Karpas-422 (cell line): ENCODE measurements at regions not wholly inside any gene's neighbourhood (a gene's known extent, or its start where the extent isn't known, plus 50 kb on each side); places are given as distances from the start of the nearest gene placed in this dataset.
A peak's percentile ranks its signal among the peaks of the same experiment; 100 is the strongest.

Source experiments
- DNase-seq: peaks from one replicate; pipeline ENCODE4 v3.0.0-alpha.2; 2015
- H2AFZ ChIP-seq: fragments of 200-600 bp; sonication (generic); 2 replicates; pipeline ENCODE4 v1.6.1; 2014; ENCODE audit warnings: antibody characterized with exemption, low read length, mixed read lengths
- H3K27ac ChIP-seq: fragments of 200-600 bp; sonication (generic); 2 replicates; pipeline ENCODE4 v1.5.1; 2014; ENCODE audit warnings: mild to moderate bottlenecking, low read length, moderate library complexity
- H3K27me3 ChIP-seq: fragments of 200-600 bp; sonication (generic); 2 replicates; pipeline ENCODE4 v1.6.1; 2014; ENCODE audit warnings: low read length, mixed read lengths
- H3K36me3 ChIP-seq: fragments of 200-600 bp; sonication (generic); 2 replicates; pipeline ENCODE4 v1.6.1; 2014; ENCODE audit warnings: low read length, mixed read lengths; ENCODE audit not compliant: insufficient read depth
- H3K4me1 ChIP-seq: fragments of 200-600 bp; sonication (generic); 2 replicates; pipeline ENCODE4 v1.6.1; 2014; ENCODE audit warnings: mild to moderate bottlenecking, low read length, mixed read lengths
- H3K4me2 ChIP-seq: fragments of 200-600 bp; sonication (generic); 2 replicates; pipeline ENCODE4 v1.6.1; 2014; ENCODE audit warnings: low read length, low read depth, mild to moderate bottlenecking; ENCODE audit not compliant: poor library complexity, severe bottlenecking
- H3K4me3 ChIP-seq: fragments of 200-600 bp; sonication (generic); 2 replicates; pipeline ENCODE4 v1.5.1; 2014; ENCODE audit warnings: mild to moderate bottlenecking, antibody characterized with exemption, low read length, mixed read lengths
- H3K79me2 ChIP-seq: fragments of 200-600 bp; sonication (generic); 2 replicates; pipeline ENCODE4 v1.6.1; 2014; ENCODE audit warnings: mild to moderate bottlenecking, low read length, mixed read lengths
- H3K9ac ChIP-seq: fragments of 200-600 bp; sonication (generic); 2 replicates; pipeline ENCODE4 v1.6.0; 2014; ENCODE audit warnings: low read length
- H3K9me2 ChIP-seq: fragments of 200-600 bp; sonication (generic), shearing (Covaris generic); replicated peaks from 2 replicates; pipeline ENCODE4 v1.6.0; 2014; ENCODE audit warnings: mild to moderate bottlenecking, low read length, moderate library complexity; ENCODE audit not compliant: insufficient read depth
- H3K9me3 ChIP-seq: fragments of 300-700, 200-600 bp; sonication (generic); 2 replicates; pipeline ENCODE4 v1.6.1; 2014; ENCODE audit warnings: low read length, mixed read lengths
- H4K20me1 ChIP-seq: fragments of 200-600 bp; sonication (generic); 2 replicates; pipeline ENCODE4 v1.6.1; 2014; ENCODE audit warnings: mild to moderate bottlenecking, antibody characterized with exemption, low read length, low read depth; ENCODE audit not compliant: insufficient read depth

DNA sequence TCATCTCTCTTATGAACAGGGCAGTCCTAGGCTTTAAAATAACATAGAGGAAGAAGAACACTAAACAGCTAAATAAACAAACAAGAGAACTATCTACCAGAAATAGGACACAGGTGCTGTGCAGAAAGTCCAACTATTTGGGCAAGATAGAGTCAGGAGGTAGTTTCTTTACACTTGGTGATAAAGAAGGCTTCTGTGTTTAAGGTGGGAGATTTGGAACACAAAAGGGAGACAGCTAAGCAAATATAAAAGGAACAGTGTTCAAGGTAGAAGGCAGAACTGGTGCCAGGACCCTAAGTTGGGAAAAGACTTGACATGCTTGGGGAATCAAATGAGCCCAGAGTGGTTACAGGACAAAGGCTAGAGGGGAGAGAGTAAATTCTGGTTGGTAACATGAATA is 110.5 kb downstream of the MANEA start:
- Histone ChIP-seq H3K27ac (no peak overlapping the region), H3K4me2 (no peak overlapping the region), H2AFZ (no peak overlapping the region), H3K36me3 (no peaks in the 10 kb centered on the region), H3K4me1 (peaks cover 6% of the 10 kb centered on the region), H4K20me1 (no peaks in the 10 kb centered on the region), H3K27me3 (no peaks in the 10 kb centered on the region), H3K4me3 (no peak overlapping the region), H3K9me2 (no peaks in the 10 kb centered on the region), H3K9ac (no peak overlapping the region), H3K79me2 (no peaks in the 10 kb centered on the region), H3K9me3 (no peaks in the 10 kb centered on the region)
- DNase-seq: no peak

DNA sequence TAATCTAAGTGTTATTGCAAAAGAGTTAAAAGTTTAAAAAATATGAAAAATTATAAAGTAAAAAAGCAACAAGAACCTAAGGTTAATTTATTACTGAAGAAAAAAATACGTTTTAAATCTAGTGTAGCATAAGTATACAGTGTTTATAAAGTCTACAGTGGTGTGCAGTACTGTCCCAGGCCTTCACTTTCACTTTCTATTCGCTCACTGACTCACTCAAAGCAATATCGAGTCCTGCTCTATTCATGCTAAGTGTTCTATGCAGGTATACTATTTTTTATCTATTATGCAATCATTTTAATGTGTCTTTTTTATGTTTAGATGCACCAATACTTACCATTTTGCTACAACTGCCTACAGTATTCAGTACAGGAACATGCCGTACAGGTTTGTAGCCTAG is 113.0 kb downstream of the MANEA start:
- Histone ChIP-seq H2AFZ (peak overlapping the region; percentile 63), H3K9ac (peak overlapping the region; percentile 42), H3K4me2 (peak overlapping the region; percentile 61), H3K27me3 (no peaks in the 10 kb centered on the region), H3K36me3 (no peaks in the 10 kb centered on the region), H4K20me1 (no peaks in the 10 kb centered on the region), H3K4me3 (peak overlapping the region; percentile 55), H3K27ac (no peak overlapping the region), H3K9me2 (no peaks in the 10 kb centered on the region), H3K79me2 (no peaks in the 10 kb centered on the region), H3K4me1 (peaks cover 6% of the 10 kb centered on the region), H3K9me3 (no peaks in the 10 kb centered on the region)
- DNase-seq: peak; percentile 57

DNA sequence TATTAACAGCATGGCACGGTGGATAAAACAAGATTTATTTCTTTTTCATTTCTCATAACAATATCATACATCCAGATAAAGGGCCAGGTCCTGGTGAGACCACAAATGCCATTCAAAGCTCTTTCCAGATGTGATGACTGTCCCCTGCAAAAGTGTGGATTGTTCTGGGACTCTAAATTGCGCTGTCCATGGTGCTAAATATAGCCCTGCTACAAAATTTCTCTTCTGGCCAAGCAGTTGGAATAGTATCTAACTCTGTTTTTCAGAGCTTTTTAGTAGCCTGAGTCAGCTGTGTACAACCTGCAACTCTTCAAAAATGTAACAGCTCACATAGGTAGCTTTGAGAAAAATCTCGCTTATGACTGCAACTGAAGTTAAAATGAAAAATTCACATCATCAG is 115.8 kb downstream of the MANEA start:
- Histone ChIP-seq H3K36me3 (no peaks in the 10 kb centered on the region), H3K79me2 (no peaks in the 10 kb centered on the region), H3K9ac (no peak overlapping the region), H3K27ac (no peak overlapping the region), H3K4me2 (no peak overlapping the region), H3K27me3 (no peaks in the 10 kb centered on the region), H4K20me1 (no peaks in the 10 kb centered on the region), H3K4me1 (peaks cover 6% of the 10 kb centered on the region), H2AFZ (no peak overlapping the region), H3K9me2 (no peaks in the 10 kb centered on the region), H3K4me3 (no peak overlapping the region), H3K9me3 (no peaks in the 10 kb centered on the region)
- DNase-seq: peak; percentile 46

DNA sequence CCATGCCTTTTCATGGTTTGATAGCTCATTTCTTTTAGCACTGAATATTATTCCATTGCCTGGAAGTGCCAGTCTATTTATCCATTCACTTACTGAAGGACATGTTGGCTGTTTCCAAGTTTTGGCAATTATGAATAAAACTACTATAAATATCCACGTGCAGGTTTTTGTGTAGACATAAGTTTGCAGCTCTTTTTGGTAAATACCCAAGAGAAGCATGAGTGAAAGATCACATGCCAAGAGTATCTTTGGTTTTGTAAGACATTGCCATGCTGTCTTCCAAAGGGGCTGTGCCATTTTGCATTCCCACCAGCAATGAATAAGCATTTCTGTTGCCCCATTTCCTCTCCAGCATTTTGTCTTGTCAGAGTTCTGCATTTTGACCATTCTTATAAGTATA is 120.9 kb downstream of the MANEA start:
- H3K4me1 ChIP-seq: no peaks in the 10 kb centered on the region
- no peaks in the 10 kb centered on the region for H3K9me3 ChIP-seq
- no peaks in the 10 kb centered on the region for H3K36me3 ChIP-seq
- DNase-seq: no peak
- H3K27ac ChIP-seq: no peak overlapping the region
- H3K79me2 ChIP-seq: no peaks in the 10 kb centered on the region
- H3K27me3 ChIP-seq: no peaks in the 10 kb centered on the region
- H3K4me3 ChIP-seq: no peak overlapping the region
- H3K4me2 ChIP-seq: no peak overlapping the region
- H2AFZ ChIP-seq: no peak overlapping the region
- H3K9me2 ChIP-seq: no peaks in the 10 kb centered on the region
- H3K9ac ChIP-seq: no peak overlapping the region
- no peaks in the 10 kb centered on the region for H4K20me1 ChIP-seq

DNA sequence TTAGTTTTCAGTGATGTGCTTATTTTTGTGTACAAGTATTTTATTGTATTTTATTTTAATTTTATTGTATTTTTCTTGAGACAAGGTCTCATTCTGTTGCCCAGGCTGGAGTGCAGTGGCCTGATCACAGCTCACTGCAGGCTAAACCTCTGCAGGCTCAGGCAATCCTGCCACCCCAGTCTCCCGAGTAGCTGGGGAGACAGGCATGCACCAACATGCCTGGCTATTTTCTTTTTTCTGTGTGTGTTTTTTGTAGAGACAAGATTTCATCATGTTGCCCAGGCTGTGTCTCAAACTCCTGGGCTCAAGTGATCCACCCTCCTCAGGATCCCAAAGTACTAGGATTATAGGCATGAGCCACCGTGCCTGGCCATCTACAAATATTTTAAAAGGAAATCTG is 146.3 kb downstream of the MANEA start:
- no peaks in the 10 kb centered on the region for H3K27me3 ChIP-seq
- H4K20me1 ChIP-seq: no peaks in the 10 kb centered on the region
- H3K4me2 ChIP-seq: no peak overlapping the region
- no peak for DNase-seq
- H3K9ac ChIP-seq: no peak overlapping the region
- no peaks in the 10 kb centered on the region for H3K9me3 ChIP-seq
- no peak overlapping the region for H3K27ac ChIP-seq
- H3K36me3 ChIP-seq: no peaks in the 10 kb centered on the region
- no peaks in the 10 kb centered on the region for H3K79me2 ChIP-seq
- no peaks in the 10 kb centered on the region for H3K9me2 ChIP-seq
- H3K4me1 ChIP-seq: no peaks in the 10 kb centered on the region
- H3K4me3 ChIP-seq: no peak overlapping the region
- H2AFZ ChIP-seq: no peak overlapping the region

DNA sequence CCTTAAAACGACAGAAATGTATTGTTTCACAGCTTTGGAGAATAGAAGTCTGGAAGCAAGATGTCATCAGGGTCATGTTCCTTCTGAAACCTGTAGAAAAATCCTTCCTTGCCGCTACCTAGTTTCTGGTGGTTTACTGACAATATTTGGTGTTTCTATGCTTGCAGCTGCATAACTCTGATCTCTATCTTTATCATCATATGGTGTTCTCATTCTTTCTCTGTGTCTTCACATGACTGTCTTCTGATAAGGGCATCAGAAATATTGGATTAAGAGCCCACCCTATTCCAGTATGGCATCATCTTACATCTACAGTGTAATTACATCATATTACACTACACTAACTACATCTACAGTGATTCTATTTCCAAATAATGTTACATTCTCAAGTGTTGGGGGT is 148.0 kb downstream of the MANEA start:
- H4K20me1 ChIP-seq: no peaks in the 10 kb centered on the region
- no peaks in the 10 kb centered on the region for H3K36me3 ChIP-seq
- H3K27ac ChIP-seq: no peak overlapping the region
- H3K4me1 ChIP-seq: no peaks in the 10 kb centered on the region
- H3K9me2 ChIP-seq: no peaks in the 10 kb centered on the region
- no peaks in the 10 kb centered on the region for H3K79me2 ChIP-seq
- H3K4me2 ChIP-seq: no peak overlapping the region
- H3K9me3 ChIP-seq: no peaks in the 10 kb centered on the region
- H3K4me3 ChIP-seq: no peak overlapping the region
- no peaks in the 10 kb centered on the region for H3K27me3 ChIP-seq
- no peak for DNase-seq
- no peak overlapping the region for H2AFZ ChIP-seq
- no peak overlapping the region for H3K9ac ChIP-seq

DNA sequence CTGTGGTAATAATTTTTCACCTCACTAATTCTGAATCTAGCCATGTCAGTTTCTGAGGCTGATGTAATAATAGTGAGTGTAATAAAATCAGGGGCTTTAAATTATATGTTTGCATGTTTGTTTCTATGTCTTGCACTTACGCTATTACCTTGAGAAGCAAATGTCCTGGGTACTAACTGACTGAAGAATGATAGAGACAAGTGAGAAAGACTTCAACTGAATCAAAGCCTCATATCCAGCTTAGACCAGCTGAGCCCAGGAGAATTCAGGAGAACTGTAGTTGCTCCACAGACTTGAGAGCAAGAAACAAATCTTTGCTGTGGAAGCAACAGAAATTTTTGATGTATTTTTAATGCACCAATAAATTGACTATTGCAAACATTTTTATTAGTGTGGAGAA is 162.8 kb downstream of the MANEA start:
- no peak overlapping the region for H3K9ac ChIP-seq
- no peaks in the 10 kb centered on the region for H3K27me3 ChIP-seq
- H3K9me3 ChIP-seq: no peaks in the 10 kb centered on the region
- H3K36me3 ChIP-seq: no peaks in the 10 kb centered on the region
- H3K4me1 ChIP-seq: no peaks in the 10 kb centered on the region
- no peaks in the 10 kb centered on the region; the same call in 1 of the 2 replicates for H3K9me2 ChIP-seq
- H3K4me3 ChIP-seq: no peak overlapping the region
- no peak overlapping the region for H3K4me2 ChIP-seq
- DNase-seq: no peak
- no peaks in the 10 kb centered on the region for H3K79me2 ChIP-seq
- H4K20me1 ChIP-seq: no peaks in the 10 kb centered on the region
- no peak overlapping the region for H3K27ac ChIP-seq
- H2AFZ ChIP-seq: no peak overlapping the region

DNA sequence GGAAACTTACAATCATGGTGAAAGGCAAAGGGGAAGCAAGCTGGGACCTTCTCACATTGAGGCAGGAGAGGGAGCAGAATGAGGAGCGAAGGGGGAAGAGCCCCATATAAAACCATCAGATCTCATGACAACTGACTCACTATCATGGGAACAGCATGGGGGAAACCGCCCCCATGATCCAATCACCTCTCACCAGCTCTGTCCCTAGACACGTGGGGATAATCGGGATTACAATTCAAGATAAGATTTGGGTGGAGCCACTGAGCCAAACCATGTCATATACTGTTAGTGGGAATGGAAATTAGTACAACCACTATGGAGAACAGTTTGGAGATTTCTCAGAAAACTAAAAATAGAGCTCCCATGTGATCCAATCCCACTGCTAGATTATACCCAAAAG is 163.7 kb downstream of the MANEA start:
- Histone ChIP-seq H3K4me1 (no peaks in the 10 kb centered on the region), H3K4me2 (no peak overlapping the region), H3K27me3 (no peaks in the 10 kb centered on the region), H2AFZ (no peak overlapping the region), H3K4me3 (no peak overlapping the region), H3K9me3 (no peaks in the 10 kb centered on the region), H3K79me2 (no peaks in the 10 kb centered on the region), H4K20me1 (no peaks in the 10 kb centered on the region), H3K9ac (no peak overlapping the region), H3K27ac (no peak overlapping the region), H3K36me3 (no peaks in the 10 kb centered on the region), H3K9me2 (no peaks in the 10 kb centered on the region; the same call in 1 of the 2 replicates)
- no peak for DNase-seq

DNA sequence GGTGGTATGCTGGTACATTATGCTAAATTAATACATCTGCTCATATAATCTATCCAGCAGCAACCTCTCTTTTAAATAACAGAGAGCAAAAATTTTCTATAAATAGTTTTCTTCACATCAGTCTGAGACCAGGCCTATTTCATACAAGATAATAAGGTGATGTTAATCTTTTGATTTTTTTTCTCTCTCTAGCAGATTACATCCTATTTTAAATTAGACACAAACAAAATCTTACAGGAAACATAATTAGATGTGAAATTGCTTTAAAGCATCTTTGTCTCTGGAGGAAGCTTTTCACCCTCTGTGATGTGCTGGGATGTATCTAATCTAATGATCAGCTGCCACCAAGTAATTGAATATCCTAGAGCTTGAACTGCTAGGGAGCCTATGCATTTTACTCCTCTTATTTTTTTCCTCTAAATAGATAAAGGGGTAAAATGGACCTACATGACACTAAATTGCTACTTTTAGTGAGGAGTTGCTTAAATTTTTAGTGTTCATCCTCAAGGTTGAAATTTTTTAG is 165.5 kb downstream of the MANEA start:
- Histone ChIP-seq H3K9me2 (no peaks in the 10 kb centered on the region), H3K4me2 (no peak overlapping the region), H3K27ac (no peak overlapping the region), H2AFZ (no peak overlapping the region), H4K20me1 (no peaks in the 10 kb centered on the region), H3K9ac (no peak overlapping the region), H3K27me3 (no peaks in the 10 kb centered on the region), H3K4me3 (no peak overlapping the region), H3K4me1 (no peaks in the 10 kb centered on the region), H3K9me3 (no peaks in the 10 kb centered on the region), H3K79me2 (no peaks in the 10 kb centered on the region), H3K36me3 (no peaks in the 10 kb centered on the region)
- DNase-seq: no peak
